Lower leg skin (tissue), 4 donors: ENCODE measurements at regions not wholly inside any gene's neighbourhood (a gene's known extent, or its start where the extent isn't known, plus 50 kb on each side); places are given as distances from the start of the nearest gene placed in this dataset.

Source experiments
- DNase-seq, 2 donors: peaks; one replicate each; pipeline ENCODE4 v3.0.0-alpha.2; 2019; ENCODE audit warnings: low spot score in 2 of 2
- H3K4me3 ChIP-seq: fragments of 200-600 bp; sonication (generic); 2 replicates; pipeline ENCODE4 v1.5.1; 2017; ENCODE audit warnings: mild to moderate bottlenecking, low read depth; ENCODE audit not compliant: poor library complexity, severe bottlenecking
- POLR2A ChIP-seq, 2 donors: fragments of 450-650 bp; IDR thresholded peaks; one replicate each; pipeline ENCODE4 v1.6.1; 2016 to 2017; ENCODE audit warnings: antibody characterized with exemption in 2 of 2, mild to moderate bottlenecking in 1 of 2, moderate library complexity in 1 of 2
- WGBS, 2 donors: methylation state at CpG; one replicate each; pipeline ENCODE4 v1.1.5; 2018; 5-methylcytosine and 5-hydroxymethylcytosine counted together
- intact Hi-C: fragments of 100-400 bp; cut with DNase I; formaldehyde crosslinking; loops from one replicate; pipeline ENCODE4 v1.15.0; 2023; ENCODE audit warnings: low total_unique reads
- TF ChIP-seq, protein P1 (sequence below), 3 donors: fragments of 450-650 bp; IDR thresholded peaks; one replicate each; pipeline ENCODE4 v1.5.1; 2016; ENCODE audit warnings: antibody characterized with exemption in 3 of 3, mild to moderate bottlenecking in 3 of 3, moderate library complexity in 2 of 3

GRCh38 chr21:28200726-28201125, 792.0 kb downstream of the LTN1 start:
- no peak for TF ChIP-seq POLR2A (IDR thresholded peaks at IDR 0.05)
- TF ChIP-seq, protein P1, sequence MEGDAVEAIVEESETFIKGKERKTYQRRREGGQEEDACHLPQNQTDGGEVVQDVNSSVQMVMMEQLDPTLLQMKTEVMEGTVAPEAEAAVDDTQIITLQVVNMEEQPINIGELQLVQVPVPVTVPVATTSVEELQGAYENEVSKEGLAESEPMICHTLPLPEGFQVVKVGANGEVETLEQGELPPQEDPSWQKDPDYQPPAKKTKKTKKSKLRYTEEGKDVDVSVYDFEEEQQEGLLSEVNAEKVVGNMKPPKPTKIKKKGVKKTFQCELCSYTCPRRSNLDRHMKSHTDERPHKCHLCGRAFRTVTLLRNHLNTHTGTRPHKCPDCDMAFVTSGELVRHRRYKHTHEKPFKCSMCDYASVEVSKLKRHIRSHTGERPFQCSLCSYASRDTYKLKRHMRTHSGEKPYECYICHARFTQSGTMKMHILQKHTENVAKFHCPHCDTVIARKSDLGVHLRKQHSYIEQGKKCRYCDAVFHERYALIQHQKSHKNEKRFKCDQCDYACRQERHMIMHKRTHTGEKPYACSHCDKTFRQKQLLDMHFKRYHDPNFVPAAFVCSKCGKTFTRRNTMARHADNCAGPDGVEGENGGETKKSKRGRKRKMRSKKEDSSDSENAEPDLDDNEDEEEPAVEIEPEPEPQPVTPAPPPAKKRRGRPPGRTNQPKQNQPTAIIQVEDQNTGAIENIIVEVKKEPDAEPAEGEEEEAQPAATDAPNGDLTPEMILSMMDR (IDR thresholded peaks at IDR 0.05): no peak
- no peak overlapping the region for H3K4me3 ChIP-seq
- intact Hi-C loops: no loop called here
- DNase-seq: no peak
- WGBS, 2 donors: 66 to 72% methylated on average over 2 of the region's 2 CpGs

DNA sequence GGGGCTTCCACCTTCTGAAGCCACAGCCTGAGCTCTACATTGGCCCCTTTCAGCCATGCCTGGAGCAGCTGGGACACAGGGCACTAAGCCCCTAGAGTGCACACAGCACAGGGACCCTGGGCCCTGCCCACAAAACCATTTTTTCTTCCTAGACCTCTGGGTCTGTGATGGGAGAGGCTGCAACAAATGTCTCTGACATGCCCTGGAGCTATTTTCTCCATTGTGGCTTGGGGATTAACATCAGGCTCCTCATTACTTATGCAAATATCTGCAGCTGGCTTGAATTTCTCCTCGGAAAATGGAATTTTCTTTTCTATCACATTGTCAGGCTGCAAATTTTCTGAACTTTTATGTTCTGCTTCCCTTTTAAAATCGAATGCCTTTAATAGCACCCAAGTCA, 795.7 kb downstream of the LTN1 start:
- TF ChIP-seq, protein P1 (IDR thresholded peaks at IDR 0.05): no peak
- TF ChIP-seq POLR2A (IDR thresholded peaks at IDR 0.05): no peak
- H3K4me3 ChIP-seq: no peak overlapping the region
- DNase-seq: no peak
- intact Hi-C loops: no loop called here
- WGBS, 2 donors: 69 to 70% methylated on average over 2 of the region's 2 CpGs

DNA sequence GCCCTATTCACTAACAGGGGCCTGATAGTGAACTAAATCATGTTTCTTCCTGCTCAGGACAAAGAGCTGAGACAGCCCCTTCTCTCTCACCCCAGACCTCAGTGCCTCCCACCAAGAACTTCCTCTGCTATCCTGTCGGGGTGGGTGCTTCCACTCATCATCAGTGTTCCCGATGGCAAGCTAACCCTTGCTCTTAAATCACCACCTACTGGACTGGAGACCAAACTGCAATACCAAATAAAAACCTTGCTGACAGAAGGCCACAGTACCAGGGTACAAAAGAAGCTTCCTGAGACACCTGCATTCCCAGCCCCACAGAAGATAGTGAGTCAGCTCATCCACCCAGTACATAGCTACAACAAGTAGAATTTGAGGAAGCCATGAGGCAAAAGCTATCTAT, 799.5 kb downstream of the LTN1 start:
- DNase-seq: no peak
- TF ChIP-seq POLR2A (IDR thresholded peaks at IDR 0.05): no peak
- TF ChIP-seq, protein P1 (IDR thresholded peaks at IDR 0.05): no peak
- intact Hi-C loops: no loop called here
- H3K4me3 ChIP-seq: no peak overlapping the region
- WGBS, 2 donors: 46 to 78% methylated on average over 2 of the region's 2 CpGs

- no peak for DNase-seq
- intact Hi-C loops: no loop called here
- no peak overlapping the region for H3K4me3 ChIP-seq
- no peak for TF ChIP-seq POLR2A (IDR thresholded peaks at IDR 0.05)
- TF ChIP-seq, protein P1 (IDR thresholded peaks at IDR 0.05): no peak
Observed at GRCh38 chr21:28186604-28187003, 806.1 kb downstream of the LTN1 start.

GRCh38 chr21:28181730-28182129, 810.9 kb downstream of the LTN1 start:
- intact Hi-C loops: no loop called here
- TF ChIP-seq, protein P1 (IDR thresholded peaks at IDR 0.05): no peak
- no peak for TF ChIP-seq POLR2A (IDR thresholded peaks at IDR 0.05)
- no peak overlapping the region for H3K4me3 ChIP-seq
- WGBS, 2 donors: 93 to 95% methylated on average over 4 of the region's 4 CpGs
- no peak for DNase-seq

DNA sequence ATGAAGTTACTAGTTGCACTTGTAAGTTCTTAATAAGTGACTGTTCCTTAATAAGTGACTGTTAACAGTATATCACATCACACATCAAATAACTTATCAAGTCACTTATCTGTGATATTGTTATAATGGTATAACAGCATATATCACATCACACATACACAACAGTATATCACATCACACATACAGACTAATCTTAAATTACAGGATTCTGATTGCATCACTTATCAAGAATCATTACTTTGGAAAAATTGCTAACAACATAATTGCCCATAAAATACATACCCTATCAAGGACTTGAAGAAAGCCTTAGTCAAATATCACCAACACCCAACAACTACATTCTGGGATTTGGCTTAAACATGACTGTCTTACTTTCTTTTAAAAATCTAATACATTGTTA, 813.5 kb downstream of the LTN1 start:
- no peak for TF ChIP-seq POLR2A (IDR thresholded peaks at IDR 0.05)
- TF ChIP-seq, protein P1 (IDR thresholded peaks at IDR 0.05): no peak
- no peak overlapping the region for H3K4me3 ChIP-seq
- no peak for DNase-seq
- intact Hi-C loops: no loop called here
